ENCODE measurements at regions not wholly inside any gene's neighbourhood (a gene's known extent, or its start where the extent isn't known, plus 50 kb on each side); places are given as distances from the start of the nearest gene placed in this dataset.

DNA sequence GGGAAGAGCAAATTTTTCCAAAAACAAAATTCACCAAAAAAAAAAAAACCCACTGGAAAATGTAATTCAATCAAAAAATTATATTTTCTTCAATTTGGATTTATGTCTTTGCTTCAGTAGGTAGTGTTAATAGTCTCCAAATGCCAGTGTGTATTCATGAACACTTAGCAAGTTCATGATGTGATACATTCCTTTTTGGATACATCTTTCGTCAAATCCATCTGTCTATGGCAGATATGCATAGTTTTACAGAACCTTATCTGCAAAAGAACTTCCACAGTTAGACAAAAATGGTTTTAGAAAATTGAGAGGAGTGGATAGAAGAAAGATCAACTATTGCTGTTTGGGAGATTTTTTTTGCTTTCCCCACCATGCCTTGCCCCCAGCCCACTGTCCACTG is 214.6 kb downstream of the DEPDC1B start:
- Histone ChIP-seq H3K79me2 (ENCODE audit: control insufficient read depth, insufficient read depth, low read length) (no peaks in the 10 kb centered on the region), H3K4me1 (ENCODE audit: control insufficient read depth, extremely low read depth, insufficient read depth, low read length) (no peaks in the 10 kb centered on the region), H3K4me3 (replicated peaks in 1 of 3; ENCODE audit: insufficient read depth in 1 of 3, low read depth in 1 of 3, low read length in 3 of 3) (no peak overlapping the region), H4K20me1 (replicated peaks; ENCODE audit: control insufficient read depth, extremely low read depth, insufficient read depth, low read length) (no peaks in the 10 kb centered on the region), H3K4me2 (ENCODE audit: insufficient read depth, low read length) (no peak overlapping the region), H3K9ac (replicated peaks; ENCODE audit: extremely low read depth, insufficient read depth, low read length) (no peak overlapping the region), H3K9me1 (replicated peaks; ENCODE audit: control insufficient read depth, extremely low read depth, insufficient read depth, low read length) (no peaks in the 10 kb centered on the region), H3K27me3 (ENCODE audit: control insufficient read depth in 2 of 2, insufficient read depth in 2 of 2, low read length in 2 of 2) (no peaks in the 10 kb centered on the region), H3K27ac (ENCODE audit: insufficient read depth, low read depth, low read length) (no peak overlapping the region), H3K9me3 (replicated peaks; ENCODE audit: control insufficient read depth, insufficient read depth, low read length) (no peaks in the 10 kb centered on the region), H3K36me3 (ENCODE audit: control insufficient read depth in 2 of 2, extremely low read depth in 1 of 2, insufficient read depth in 2 of 2, low read length in 2 of 2) (no peaks in the 10 kb centered on the region), H2AFZ (ENCODE audit: low read depth, low read length) (no peak overlapping the region)
- TF ChIP-seq POLR2A (IDR thresholded peaks at IDR 0.05; ENCODE audit: low read depth, low read length) (no peak), JUN (IDR thresholded peaks at IDR 0.05; ENCODE audit: borderline replicate concordance, insufficient read depth, insufficient read length, low read depth) (no peak), EZH2 (IDR thresholded peaks at IDR 0.05; ENCODE audit: borderline replicate concordance, low read depth, low read length, severe bottlenecking) (no peak)
- TF ChIP-seq, protein P1, sequence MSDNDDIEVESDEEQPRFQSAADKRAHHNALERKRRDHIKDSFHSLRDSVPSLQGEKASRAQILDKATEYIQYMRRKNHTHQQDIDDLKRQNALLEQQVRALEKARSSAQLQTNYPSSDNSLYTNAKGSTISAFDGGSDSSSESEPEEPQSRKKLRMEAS (IDR thresholded peaks at IDR 0.05; ENCODE audit: insufficient read depth, insufficient read length), result no peak
- no peak for DNase-seq (ENCODE audit: low read depth, low spot score)
- intact Hi-C loops (cut with micrococcal nuclease) (no loop called here), dilution Hi-C loops (cut with MboI; ENCODE audit: extremely low pct_ligation_motif_present, low sequenced_read_pairs) (no loop called here)
- no TSS peak for BruUV-seq (replicated peaks)
- no peak for FAIRE-seq
- ChIA-PET POLR2A (no interaction called here), CTCF (interaction anchor here (0.6 kb wide), 1 partner anchor 561 kb away, joined by 3 read pairs; no protein-coding TSS in a partner anchor)

DNA sequence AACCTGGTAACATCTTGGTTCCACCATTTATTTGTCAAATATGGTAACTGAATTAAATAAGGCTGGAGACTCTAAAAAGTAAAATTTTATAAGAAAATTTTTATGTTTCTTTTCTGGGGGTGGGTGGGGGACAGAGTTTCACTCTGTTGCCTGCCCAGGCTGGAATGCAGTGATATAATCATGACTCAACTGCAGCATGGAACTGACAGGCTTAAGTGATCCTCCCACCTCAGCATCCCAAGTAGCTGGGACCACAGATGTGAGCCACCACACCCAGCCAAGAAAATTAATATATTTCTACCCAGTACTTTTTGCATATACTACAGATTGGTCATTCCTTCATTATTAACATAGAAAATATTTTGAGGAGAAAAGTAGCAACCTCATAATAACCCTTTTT is 216.9 kb downstream of the DEPDC1B start:
- dilution Hi-C loops (cut with MboI; ENCODE audit: extremely low pct_ligation_motif_present, low sequenced_read_pairs) (no loop called here), intact Hi-C loops (cut with micrococcal nuclease) (no loop called here)
- no TSS peak for BruUV-seq (replicated peaks)
- DNase-seq (ENCODE audit: low read depth, low spot score) (no peak), FAIRE-seq (no peak)
- no peak for TF ChIP-seq EZH2 (IDR thresholded peaks at IDR 0.05; ENCODE audit: borderline replicate concordance, low read depth, low read length, severe bottlenecking)
- TF ChIP-seq, protein P2, sequence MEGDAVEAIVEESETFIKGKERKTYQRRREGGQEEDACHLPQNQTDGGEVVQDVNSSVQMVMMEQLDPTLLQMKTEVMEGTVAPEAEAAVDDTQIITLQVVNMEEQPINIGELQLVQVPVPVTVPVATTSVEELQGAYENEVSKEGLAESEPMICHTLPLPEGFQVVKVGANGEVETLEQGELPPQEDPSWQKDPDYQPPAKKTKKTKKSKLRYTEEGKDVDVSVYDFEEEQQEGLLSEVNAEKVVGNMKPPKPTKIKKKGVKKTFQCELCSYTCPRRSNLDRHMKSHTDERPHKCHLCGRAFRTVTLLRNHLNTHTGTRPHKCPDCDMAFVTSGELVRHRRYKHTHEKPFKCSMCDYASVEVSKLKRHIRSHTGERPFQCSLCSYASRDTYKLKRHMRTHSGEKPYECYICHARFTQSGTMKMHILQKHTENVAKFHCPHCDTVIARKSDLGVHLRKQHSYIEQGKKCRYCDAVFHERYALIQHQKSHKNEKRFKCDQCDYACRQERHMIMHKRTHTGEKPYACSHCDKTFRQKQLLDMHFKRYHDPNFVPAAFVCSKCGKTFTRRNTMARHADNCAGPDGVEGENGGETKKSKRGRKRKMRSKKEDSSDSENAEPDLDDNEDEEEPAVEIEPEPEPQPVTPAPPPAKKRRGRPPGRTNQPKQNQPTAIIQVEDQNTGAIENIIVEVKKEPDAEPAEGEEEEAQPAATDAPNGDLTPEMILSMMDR (IDR thresholded peaks at IDR 0.05; ENCODE audit: extremely low read depth in 1 of 2, insufficient read depth in 1 of 2, low read depth in 1 of 2, low read length in 2 of 2), result no peak
- TF ChIP-seq POLR2A (IDR thresholded peaks at IDR 0.05; ENCODE audit: low read depth, low read length), result no peak
- TF ChIP-seq JUN (IDR thresholded peaks at IDR 0.05; ENCODE audit: borderline replicate concordance, insufficient read depth, insufficient read length, low read depth), result no peak
- no peak for TF ChIP-seq FOS (IDR thresholded peaks at IDR 0.05; ENCODE audit: borderline replicate concordance, insufficient read depth, low read length)
- TF ChIP-seq, protein P1 (IDR thresholded peaks at IDR 0.05; ENCODE audit: insufficient read depth, insufficient read length), result no peak
- no peak for TF ChIP-seq POLR2AphosphoS5 (IDR thresholded peaks at IDR 0.05; ENCODE audit: insufficient read depth, low read depth, low read length)
- TF ChIP-seq GATA2 (IDR thresholded peaks at IDR 0.05; ENCODE audit: insufficient read depth, insufficient read length, low read depth, low read length), result no peak
- TF ChIP-seq MYC (IDR thresholded peaks at IDR 0.05; ENCODE audit: low read depth, low read length), result no peak
- Histone ChIP-seq H3K4me1 (ENCODE audit: control insufficient read depth, extremely low read depth, insufficient read depth, low read length) (no peaks in the 10 kb centered on the region), H3K36me3 (ENCODE audit: control insufficient read depth in 2 of 2, extremely low read depth in 1 of 2, insufficient read depth in 2 of 2, low read length in 2 of 2) (no peaks in the 10 kb centered on the region), H3K79me2 (ENCODE audit: control insufficient read depth, insufficient read depth, low read length) (no peaks in the 10 kb centered on the region), H3K27ac (ENCODE audit: insufficient read depth, low read depth, low read length) (no peak overlapping the region), H3K9ac (replicated peaks; ENCODE audit: extremely low read depth, insufficient read depth, low read length) (no peak overlapping the region), H3K4me3 (replicated peaks in 1 of 3; ENCODE audit: insufficient read depth in 1 of 3, low read depth in 1 of 3, low read length in 3 of 3) (no peak overlapping the region), H3K9me1 (replicated peaks; ENCODE audit: control insufficient read depth, extremely low read depth, insufficient read depth, low read length) (no peaks in the 10 kb centered on the region), H2AFZ (ENCODE audit: low read depth, low read length) (no peak overlapping the region), H4K20me1 (replicated peaks; ENCODE audit: control insufficient read depth, extremely low read depth, insufficient read depth, low read length) (no peaks in the 10 kb centered on the region), H3K27me3 (ENCODE audit: control insufficient read depth in 2 of 2, insufficient read depth in 2 of 2, low read length in 2 of 2) (no peaks in the 10 kb centered on the region), H3K9me3 (replicated peaks; ENCODE audit: control insufficient read depth, insufficient read depth, low read length) (no peaks in the 10 kb centered on the region), H3K4me2 (ENCODE audit: insufficient read depth, low read length) (no peak overlapping the region)
- CTCF ChIA-PET, result no interaction called here
- POLR2A ChIA-PET, result no interaction called here

Measured in endothelial cell of umbilical vein (primary cell).